T-cell (primary cell): ENCODE measurements at regions not wholly inside any gene's neighbourhood (a gene's known extent, or its start where the extent isn't known, plus 50 kb on each side); places are given as distances from the start of the nearest gene placed in this dataset.

Experiments used
- ATAC-seq, 4 experiments: fragments of 200-7000 bp in 3 of 4; fragments of 150-1000 bp in 1 of 4; cut with Tn5 transposase; replicated peaks in 1 of 4; 1 replicate in 3 of 4; 2 replicates in 1 of 4; pipeline ENCODE4 v1.10.0; 2021; ENCODE audit warnings: moderate library complexity in 3 of 4, mild to moderate bottlenecking in 2 of 4, moderate number of reproducible peaks in 1 of 4
- CTCF ChIA-PET, 2 donors: fragments of 300-600 bp; sonication (Branson Sonifier 250); formaldehyde crosslinking; loops; one replicate each; lab custom pipeline; 2022; ENCODE audit warnings: antibody characterized with exemption in 2 of 2; lab: Charles Lee
- POLR2A ChIA-PET, 2 donors: fragments of 300-600 bp; sonication (Branson Sonifier 250); formaldehyde crosslinking; loops; one replicate each; lab custom pipeline; 2022; ENCODE audit warnings: antibody characterized with exemption in 2 of 2; lab: Charles Lee
- DNase-seq, 35 experiments: peaks; one replicate each; pipeline versions ENCODE4 v3.0.0 to v3.0.0-alpha.2; 2013 to 2023
- H3K27ac ChIP-seq: one replicate; pipeline ENCODE4 v1.5.1; 2013; ENCODE audit warnings: low read length
- H3K27me3 ChIP-seq, 2 experiments: replicated peaks in 1 of 2; 1 replicate in 1 of 2; 2 replicates in 1 of 2; pipeline versions ENCODE4 v1.6.1 to v1.7.0; 2013; ENCODE audit warnings: low read length in 1 of 2, mixed read lengths in 1 of 2; ENCODE audit not compliant: control insufficient read depth in 2 of 2, insufficient read depth in 2 of 2; ENCODE audit errors: extremely low read depth in 1 of 2
- H3K36me3 ChIP-seq, 2 donors: 1 replicate in 1 of 2; 2 replicates in 1 of 2; pipeline versions ENCODE4 v1.6.1 to v1.7.0; 2013; ENCODE audit warnings: low read length in 1 of 2; ENCODE audit not compliant: control insufficient read depth in 2 of 2, insufficient read depth in 1 of 2; ENCODE audit errors: extremely low read depth in 1 of 2
- H3K4me1 ChIP-seq, 2 experiments: 1 replicate in 1 of 2; 2 replicates in 1 of 2; pipeline versions ENCODE4 v1.6.1 to v1.7.0; 2013; ENCODE audit warnings: low read length in 2 of 2, mixed read lengths in 1 of 2; ENCODE audit not compliant: insufficient read depth in 2 of 2, control insufficient read depth in 1 of 2; ENCODE audit errors: extremely low read depth in 1 of 2
- H3K4me3 ChIP-seq, 2 donors: 1 replicate in 1 of 2; 2 replicates in 1 of 2; pipeline versions ENCODE4 v1.5.1 to v1.7.0; 2013; ENCODE audit warnings: mild to moderate bottlenecking in 2 of 2, low read length in 1 of 2, moderate library complexity in 1 of 2; ENCODE audit not compliant: control insufficient read depth in 1 of 2; ENCODE audit errors: extremely low read depth in 1 of 2
- H3K9me3 ChIP-seq: 2 replicates; pipeline ENCODE4 v1.7.0; 2013
- H3K27ac Mint-ChIP-seq, 2 donors: one replicate each; pipeline ENCODE4 v1.8.0; 2020 to 2021; ENCODE audit warnings: mild to moderate bottlenecking in 2 of 2, mixed read lengths in 2 of 2
- H3K27me3 Mint-ChIP-seq, 2 donors: one replicate each; pipeline ENCODE4 v1.8.0; 2021 to 2022; ENCODE audit warnings: mixed read lengths in 2 of 2
- H3K36me3 Mint-ChIP-seq: one replicate; pipeline ENCODE4 v1.8.0; 2021; ENCODE audit warnings: mixed read lengths
- H3K4me1 Mint-ChIP-seq, 3 donors: one replicate each; pipeline ENCODE4 v1.8.0; 2020 to 2022; ENCODE audit warnings: mixed read lengths in 3 of 3, mild to moderate bottlenecking in 1 of 3
- H3K4me3 Mint-ChIP-seq, 3 donors: one replicate each; pipeline ENCODE4 v1.8.0; 2020 to 2022; ENCODE audit warnings: mild to moderate bottlenecking in 3 of 3, mixed read lengths in 3 of 3, moderate library complexity in 3 of 3
- H3K9me3 Mint-ChIP-seq, 3 donors: one replicate each; pipeline ENCODE4 v1.8.0; 2020 to 2022; ENCODE audit warnings: mixed read lengths in 3 of 3
- WGBS: methylation state at CpG from one replicate; pipeline ENCODE4 v1.1.5; 2013; ENCODE audit warnings: missing lambda C conversion rate; ENCODE audit not compliant: insufficient coverage; 5-methylcytosine and 5-hydroxymethylcytosine counted together

- DNase-seq (no peak), ATAC-seq (no peak)
- Mint-ChIP-seq H3K27ac (no peak overlapping the region), H3K9me3 (no peaks in the 10 kb centered on the region), H3K36me3 (no peaks in the 10 kb centered on the region), H3K4me1 (no peaks in the 10 kb centered on the region), H3K27me3 (peaks cover 16 to 20% of the 10 kb centered on the region in 2 donors), H3K4me3 (no peak overlapping the region)
- Histone ChIP-seq H3K36me3 (no peaks in the 10 kb centered on the region), H3K4me3 (no peak overlapping the region), H3K4me1 (no peaks in the 10 kb centered on the region), H3K27me3 (peaks cover 0 to 12% of the 10 kb centered on the region in 2 experiments), H3K9me3 (no peaks in the 10 kb centered on the region), H3K27ac (no peak overlapping the region)
- 72% methylated on average over 3 of the region's 6 CpGs for WGBS
- ChIA-PET CTCF (no interaction called here), POLR2A (no interaction called here)
Measured at GRCh38 chr12:131577766-131578165, 133.1 kb upstream of the SFSWAP start.

GRCh38 chr12:131578828-131579470 lies 131.9 kb upstream of the SFSWAP start:
- H3K36me3 ChIP-seq = no peaks in the 10 kb centered on the region

DNA sequence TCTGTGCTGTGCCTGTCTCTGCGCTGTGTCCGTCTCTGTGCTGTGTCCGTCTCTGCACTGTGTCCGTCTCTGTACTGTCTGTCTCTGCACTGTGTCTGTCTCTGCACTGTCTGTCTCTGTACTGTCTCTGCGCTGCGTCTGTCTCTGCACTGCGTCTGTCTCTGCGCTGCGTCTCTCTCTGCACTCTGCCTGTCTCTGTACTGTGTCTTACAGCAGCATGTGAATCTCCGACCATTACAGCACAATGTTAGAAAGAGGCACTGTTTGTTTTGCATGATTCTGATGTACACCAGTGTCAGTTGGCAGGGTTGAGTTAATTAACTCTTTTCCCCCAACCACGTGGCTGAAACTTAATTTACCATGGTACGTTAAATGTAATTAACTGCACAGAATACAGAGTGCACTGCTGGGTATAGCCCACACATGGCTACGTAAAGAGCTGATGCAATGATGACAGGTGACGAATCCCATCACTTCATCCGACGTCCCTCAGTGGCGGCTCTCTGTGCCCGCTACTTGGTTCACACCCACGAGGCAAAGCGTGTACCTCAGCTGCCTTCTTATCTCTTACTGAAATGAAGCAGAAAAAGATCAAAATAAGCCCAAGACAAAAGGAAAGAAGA lies 127.7 kb upstream of the SFSWAP start:
- H3K4me1 Mint-ChIP-seq = no peaks in the 10 kb centered on the region
- peak overlapping the region in 1 of 2 donors; percentile 16 for H3K27ac Mint-ChIP-seq
- H3K4me3 Mint-ChIP-seq = no peak overlapping the region
- DNase-seq = no peak
- no peaks in the 10 kb centered on the region for H3K9me3 ChIP-seq
- no peaks in the 10 kb centered on the region for H3K36me3 ChIP-seq
- peaks cover 23 to 33% of the 10 kb centered on the region in 2 donors for H3K27me3 Mint-ChIP-seq
- no peaks in the 10 kb centered on the region for H3K9me3 Mint-ChIP-seq
- peaks cover 0 to 26% of the 10 kb centered on the region in 2 experiments for H3K27me3 ChIP-seq
- no peak overlapping the region for H3K4me3 ChIP-seq
- H3K4me1 ChIP-seq = no peaks in the 10 kb centered on the region
- no peak for ATAC-seq
- no peaks in the 10 kb centered on the region for H3K36me3 Mint-ChIP-seq
- ChIA-PET POLR2A (no interaction called here), CTCF (interaction anchor here in 1 of 2 donors (0.5 kb wide), 1 partner anchor 836 kb away, joined by 6 read pairs; no protein-coding TSS in a partner anchor)
- 86% methylated on average over 13 of the region's 20 CpGs for WGBS
- no peak overlapping the region for H3K27ac ChIP-seq

More at GRCh38 chr12:131578828-131579470, 131.9 kb upstream of the SFSWAP start:
- WGBS = 76% methylated on average over 7 of the region's 11 CpGs
- H3K36me3 Mint-ChIP-seq = no peaks in the 10 kb centered on the region
- H3K27ac ChIP-seq = no peak overlapping the region
- H3K27me3 ChIP-seq = peaks cover 0 to 9% of the 10 kb centered on the region in 2 experiments
- DNase-seq (no peak), ATAC-seq (no peak)
- no peaks in the 10 kb centered on the region for H3K9me3 ChIP-seq
- POLR2A ChIA-PET = no interaction called here
- H3K4me3 ChIP-seq = no peak overlapping the region
- H3K27ac Mint-ChIP-seq = no peak overlapping the region
- H3K4me3 Mint-ChIP-seq = no peak overlapping the region
- no peaks in the 10 kb centered on the region for H3K4me1 ChIP-seq
- H3K4me1 Mint-ChIP-seq = no peaks in the 10 kb centered on the region
- peaks cover 18 to 32% of the 10 kb centered on the region in 2 donors for H3K27me3 Mint-ChIP-seq
- CTCF ChIA-PET = no interaction called here
- no peaks in the 10 kb centered on the region for H3K9me3 Mint-ChIP-seq

GRCh38 chr12:131586269-131586668 lies 124.6 kb upstream of the SFSWAP start:
- H3K4me3 ChIP-seq = no peak overlapping the region
- no peaks in the 10 kb centered on the region for H3K36me3 Mint-ChIP-seq
- peaks cover 10 to 18% of the 10 kb centered on the region in 2 donors for H3K27me3 Mint-ChIP-seq
- no peak for DNase-seq
- H3K27ac ChIP-seq = no peak overlapping the region
- H3K27ac Mint-ChIP-seq = no peak overlapping the region
- no peak overlapping the region for H3K4me3 Mint-ChIP-seq
- ATAC-seq = no peak
- H3K27me3 ChIP-seq = peaks cover 0 to 24% of the 10 kb centered on the region in 2 experiments
- ChIA-PET POLR2A (interaction anchor here in 1 of 2 donors (0.6 kb wide), 1 partner anchor 300 kb away, joined by 8 read pairs; no protein-coding TSS in a partner anchor), CTCF (no interaction called here)
- H3K4me1 ChIP-seq = no peaks in the 10 kb centered on the region
- no peaks in the 10 kb centered on the region for H3K4me1 Mint-ChIP-seq
- 88% methylated on average over 9 of the region's 9 CpGs for WGBS
- no peaks in the 10 kb centered on the region for H3K9me3 Mint-ChIP-seq
- no peaks in the 10 kb centered on the region for H3K9me3 ChIP-seq
- no peaks in the 10 kb centered on the region for H3K36me3 ChIP-seq

- Histone ChIP-seq H3K36me3 (no peaks in the 10 kb centered on the region), H3K9me3 (no peaks in the 10 kb centered on the region), H3K4me3 (no peak overlapping the region), H3K27me3 (peaks cover 0 to 24% of the 10 kb centered on the region in 2 experiments), H3K4me1 (no peaks in the 10 kb centered on the region), H3K27ac (no peak overlapping the region)
- Mint-ChIP-seq H3K36me3 (no peaks in the 10 kb centered on the region), H3K9me3 (no peaks in the 10 kb centered on the region), H3K4me1 (no peaks in the 10 kb centered on the region), H3K27me3 (peaks cover 10 to 18% of the 10 kb centered on the region in 2 donors), H3K27ac (no peak overlapping the region), H3K4me3 (no peak overlapping the region)
- ChIA-PET POLR2A (interaction anchor here in 1 of 2 donors (0.6 kb wide), 1 partner anchor 300 kb away, joined by 8 read pairs; no protein-coding TSS in a partner anchor), CTCF (no interaction called here)
- no peak for ATAC-seq
- WGBS = 75% methylated on average over 3 of the region's 3 CpGs
- no peak for DNase-seq
Measured at GRCh38 chr12:131586761-131587160, 124.1 kb upstream of the SFSWAP start.

DNA sequence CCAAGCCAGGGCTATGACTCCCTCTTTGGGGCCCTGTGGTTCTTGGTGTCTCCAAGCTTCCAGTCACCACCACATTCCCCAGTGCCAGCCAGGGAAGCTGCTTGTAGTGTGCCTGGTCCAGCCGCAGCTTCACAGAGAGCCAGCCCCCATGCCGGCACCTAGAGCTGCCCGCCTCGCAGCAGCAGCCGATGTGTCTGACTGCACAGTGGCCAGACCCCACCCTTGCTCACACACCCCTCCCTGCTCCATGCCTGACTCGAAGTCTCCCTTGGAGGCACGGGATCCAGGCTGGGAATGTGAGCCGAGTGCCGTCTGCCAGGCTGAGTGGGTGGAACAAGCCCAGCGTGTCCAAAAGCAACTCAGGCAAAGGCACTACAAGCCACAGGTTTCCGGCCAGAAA lies 123.3 kb upstream of the SFSWAP start:
- 89% methylated on average over 11 of the region's 11 CpGs for WGBS
- no peak overlapping the region for H3K27ac ChIP-seq
- DNase-seq (no peak), ATAC-seq (no peak)
- Mint-ChIP-seq H3K4me1 (peaks cover 0 to 2% (median 1%) of the 10 kb centered on the region in 3 donors), H3K4me3 (no peak overlapping the region), H3K36me3 (no peaks in the 10 kb centered on the region), H3K27me3 (peaks cover 10 to 18% of the 10 kb centered on the region in 2 donors), H3K27ac (no peak overlapping the region), H3K9me3 (no peaks in the 10 kb centered on the region)
- CTCF ChIA-PET = no interaction called here
- no peak overlapping the region for H3K4me3 ChIP-seq
- H3K9me3 ChIP-seq = no peaks in the 10 kb centered on the region
- peaks cover 0 to 2% of the 10 kb centered on the region in 2 experiments for H3K4me1 ChIP-seq
- H3K36me3 ChIP-seq = no peaks in the 10 kb centered on the region
- peaks cover 0 to 24% of the 10 kb centered on the region in 2 experiments for H3K27me3 ChIP-seq
- POLR2A ChIA-PET = no interaction called here
